ENCODE measurements at regions not wholly inside any gene's neighbourhood (a gene's known extent, or its start where the extent isn't known, plus 50 kb on each side); places are given as distances from the start of the nearest gene placed in this dataset.

DNA sequence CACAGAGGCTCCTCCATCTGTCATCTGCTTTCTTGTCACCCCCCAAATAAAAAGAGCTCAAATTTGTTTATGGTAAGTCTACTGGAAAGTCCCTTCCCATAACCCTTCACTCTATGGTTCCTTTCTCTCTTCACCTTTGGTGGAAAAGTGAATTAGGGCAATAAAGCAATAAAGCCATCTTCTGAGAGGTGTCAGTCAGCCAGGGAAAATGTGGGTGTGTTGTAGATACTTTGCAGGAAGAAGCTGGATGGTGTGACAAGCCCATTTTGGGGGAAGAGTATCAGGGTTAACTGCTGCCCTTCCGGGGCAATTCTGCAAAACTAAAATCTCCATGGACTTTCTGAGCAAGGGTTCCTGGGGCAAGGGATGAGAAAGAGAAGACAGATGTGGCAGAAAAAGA is 197.9 kb downstream of the SH3BP4 start:
- no peak for DNase-seq (ENCODE audit: low read depth, low spot score)
- H3K9me3 ChIP-seq (ENCODE audit: control insufficient read depth, insufficient read depth, low read length), result no peaks in the 10 kb centered on the region
- no CpG with 5 or more reads among the region's 1 CpG for WGBS (ENCODE audit: insufficient coverage, insufficient read length)
- H3K4me3 ChIP-seq (ENCODE audit: low read length), result no peak overlapping the region
- no peaks in the 10 kb centered on the region for H3K4me1 ChIP-seq (ENCODE audit: control insufficient read depth, insufficient read depth, low read length)
- no peaks in the 10 kb centered on the region for H3K27me3 ChIP-seq (ENCODE audit: control insufficient read depth, insufficient read depth, low read length)
- H3K27ac ChIP-seq (ENCODE audit: low read length), result no peak overlapping the region
- no peaks in the 10 kb centered on the region for H3K36me3 ChIP-seq (ENCODE audit: control insufficient read depth, insufficient read depth, low read length)

GRCh38 chr2:235151152-235151551 is 199.3 kb downstream of the SH3BP4 start:
- Histone ChIP-seq H3K27me3 (ENCODE audit: control insufficient read depth, insufficient read depth, low read length) (no peaks in the 10 kb centered on the region), H3K36me3 (ENCODE audit: control insufficient read depth, insufficient read depth, low read length) (no peaks in the 10 kb centered on the region), H3K4me1 (ENCODE audit: control insufficient read depth, insufficient read depth, low read length) (no peaks in the 10 kb centered on the region), H3K4me3 (ENCODE audit: low read length) (no peak overlapping the region), H3K9me3 (ENCODE audit: control insufficient read depth, insufficient read depth, low read length) (no peaks in the 10 kb centered on the region), H3K27ac (ENCODE audit: low read length) (no peak overlapping the region)
- DNase-seq (ENCODE audit: low read depth, low spot score), result no peak
- WGBS (ENCODE audit: insufficient coverage, insufficient read length), result no CpG with 5 or more reads among the region's 2 CpGs

GRCh38 chr2:235155163-235155562 is 203.3 kb downstream of the SH3BP4 start:
- Histone ChIP-seq H3K27me3 (ENCODE audit: control insufficient read depth, insufficient read depth, low read length) (no peaks in the 10 kb centered on the region), H3K36me3 (ENCODE audit: control insufficient read depth, insufficient read depth, low read length) (no peaks in the 10 kb centered on the region), H3K4me1 (ENCODE audit: control insufficient read depth, insufficient read depth, low read length) (peaks cover 1% of the 10 kb centered on the region; the same call in 1 of the 2 replicates), H3K9me3 (ENCODE audit: control insufficient read depth, insufficient read depth, low read length) (no peaks in the 10 kb centered on the region), H3K4me3 (ENCODE audit: low read length) (no peak overlapping the region), H3K27ac (ENCODE audit: low read length) (no peak overlapping the region)
- WGBS (ENCODE audit: insufficient coverage, insufficient read length), result no CpG with 5 or more reads among the region's 5 CpGs
- DNase-seq (ENCODE audit: low read depth, low spot score), result no peak

GRCh38 chr2:235156055-235156454 is 204.2 kb downstream of the SH3BP4 start:
- H3K4me3 ChIP-seq (ENCODE audit: low read length), result no peak overlapping the region
- whole genome bisulfite sequencing (ENCODE audit: insufficient coverage, insufficient read length), result no CpG with 5 or more reads among the region's 5 CpGs
- H3K27ac ChIP-seq (ENCODE audit: low read length), result no peak overlapping the region
- H3K27me3 ChIP-seq (ENCODE audit: control insufficient read depth, insufficient read depth, low read length), result no peaks in the 10 kb centered on the region
- no peaks in the 10 kb centered on the region for H3K36me3 ChIP-seq (ENCODE audit: control insufficient read depth, insufficient read depth, low read length)
- peaks cover 1% of the 10 kb centered on the region; the same call in 1 of the 2 replicates for H3K4me1 ChIP-seq (ENCODE audit: control insufficient read depth, insufficient read depth, low read length)
- H3K9me3 ChIP-seq (ENCODE audit: control insufficient read depth, insufficient read depth, low read length), result no peaks in the 10 kb centered on the region
- no peak for DNase-seq (ENCODE audit: low read depth, low spot score)

DNA sequence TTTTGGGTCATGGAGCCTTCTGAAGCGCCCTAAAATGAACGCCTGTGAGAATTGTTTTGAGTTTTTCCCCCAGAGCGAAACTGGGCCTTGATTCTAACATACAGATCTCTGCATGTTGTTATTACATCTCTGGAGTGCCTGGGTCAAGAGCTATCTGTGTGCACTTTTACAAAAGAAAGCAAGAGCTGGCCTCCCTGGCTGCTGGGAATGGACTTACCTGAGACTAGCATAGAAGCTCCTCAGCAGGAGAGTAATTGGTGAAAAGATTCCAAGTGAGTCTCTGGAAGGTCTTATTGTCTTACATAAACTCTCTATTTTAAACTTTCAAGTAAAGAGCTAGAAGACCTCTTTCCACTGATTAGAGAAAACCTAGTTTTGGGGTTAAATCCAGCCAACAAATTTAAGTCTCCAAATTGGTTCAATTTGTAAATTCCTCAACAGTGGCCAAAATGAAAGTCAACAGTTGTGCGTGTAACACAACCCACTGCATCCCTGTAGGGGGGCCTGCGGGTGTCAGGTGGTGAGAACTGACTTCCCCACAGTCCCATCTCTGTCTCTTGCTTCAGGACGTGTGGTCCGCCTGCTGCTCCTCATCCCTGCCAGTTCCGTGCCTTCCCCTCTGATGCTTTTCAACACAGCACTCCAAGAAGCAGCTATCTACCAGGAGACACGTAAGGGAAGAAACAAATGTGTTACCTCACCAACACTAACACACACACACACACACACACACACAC is 206.1 kb downstream of the SH3BP4 start:
- H3K27ac ChIP-seq (ENCODE audit: low read length), result no peak overlapping the region
- no peaks in the 10 kb centered on the region for H3K36me3 ChIP-seq (ENCODE audit: control insufficient read depth, insufficient read depth, low read length)
- H3K9me3 ChIP-seq (ENCODE audit: control insufficient read depth, insufficient read depth, low read length), result no peaks in the 10 kb centered on the region
- H3K4me1 ChIP-seq (ENCODE audit: control insufficient read depth, insufficient read depth, low read length), result peaks cover 1% of the 10 kb centered on the region; the same call in 1 of the 2 replicates
- no peaks in the 10 kb centered on the region for H3K27me3 ChIP-seq (ENCODE audit: control insufficient read depth, insufficient read depth, low read length)
- no peak overlapping the region for H3K4me3 ChIP-seq (ENCODE audit: low read length)
- no peak for DNase-seq (ENCODE audit: low read depth, low spot score)
- no CpG with 5 or more reads among the region's 9 CpGs for WGBS (ENCODE audit: insufficient coverage, insufficient read length)

DNA sequence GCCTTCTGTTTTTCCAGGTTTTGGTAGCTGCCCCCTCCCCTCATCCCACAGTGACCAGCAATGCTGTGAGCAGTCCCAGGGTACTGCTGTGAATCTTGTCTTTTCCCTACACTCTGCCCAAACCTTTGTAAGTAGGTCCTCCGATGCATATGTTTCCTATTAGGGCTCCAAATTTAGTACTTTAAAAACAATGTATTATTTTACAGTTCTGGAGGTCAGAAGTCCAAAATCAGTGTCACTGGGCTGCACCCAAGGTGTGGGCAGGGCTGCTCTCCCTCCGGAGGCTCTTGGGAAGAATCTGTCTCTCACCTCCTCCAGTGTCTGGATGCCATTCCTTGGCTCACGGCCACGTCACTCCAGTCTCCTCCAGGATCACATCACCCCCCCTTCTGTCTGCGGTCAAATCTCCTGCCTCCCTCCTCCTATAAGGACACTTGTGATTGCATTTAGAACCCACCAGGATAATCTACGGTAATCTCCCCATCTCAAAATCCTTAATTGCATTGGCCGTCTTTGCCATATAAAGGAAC is 208.5 kb downstream of the SH3BP4 start:
- H3K27me3 ChIP-seq (ENCODE audit: control insufficient read depth, insufficient read depth, low read length), result no peaks in the 10 kb centered on the region
- H3K36me3 ChIP-seq (ENCODE audit: control insufficient read depth, insufficient read depth, low read length), result no peaks in the 10 kb centered on the region
- no peak overlapping the region for H3K27ac ChIP-seq (ENCODE audit: low read length)
- no CpG with 5 or more reads among the region's 7 CpGs for WGBS (ENCODE audit: insufficient coverage, insufficient read length)
- H3K4me3 ChIP-seq (ENCODE audit: low read length), result no peak overlapping the region
- peaks cover 1% of the 10 kb centered on the region; the same call in 1 of the 2 replicates for H3K4me1 ChIP-seq (ENCODE audit: control insufficient read depth, insufficient read depth, low read length)
- no peak for DNase-seq (ENCODE audit: low read depth, low spot score)
- no peaks in the 10 kb centered on the region for H3K9me3 ChIP-seq (ENCODE audit: control insufficient read depth, insufficient read depth, low read length)

DNA sequence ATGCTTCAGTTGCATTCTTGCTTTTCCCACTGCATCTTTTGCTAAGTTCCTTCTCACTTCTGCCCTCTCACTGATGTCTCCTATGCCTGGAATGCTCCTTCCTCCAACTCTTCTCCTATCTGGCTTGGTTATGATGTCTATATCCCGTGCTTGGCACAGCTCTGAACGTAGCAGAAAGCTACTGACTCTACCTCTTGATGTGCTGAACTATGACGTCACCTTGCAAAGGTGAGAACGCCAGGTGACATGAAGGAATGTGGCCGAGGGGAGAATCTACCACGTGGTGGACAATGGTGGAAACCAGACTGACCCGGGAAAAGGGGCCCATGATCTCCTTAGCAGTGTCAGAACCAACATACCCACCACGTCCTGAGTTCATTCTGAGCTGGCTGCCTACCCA is 209.7 kb downstream of the SH3BP4 start:
- no peak overlapping the region for H3K4me3 ChIP-seq (ENCODE audit: low read length)
- no peaks in the 10 kb centered on the region for H3K27me3 ChIP-seq (ENCODE audit: control insufficient read depth, insufficient read depth, low read length)
- H3K27ac ChIP-seq (ENCODE audit: low read length), result no peak overlapping the region
- WGBS (ENCODE audit: insufficient coverage, insufficient read length), result no CpG with 5 or more reads among the region's 8 CpGs
- DNase-seq (ENCODE audit: low read depth, low spot score), result no peak
- H3K9me3 ChIP-seq (ENCODE audit: control insufficient read depth, insufficient read depth, low read length), result no peaks in the 10 kb centered on the region
- H3K4me1 ChIP-seq (ENCODE audit: control insufficient read depth, insufficient read depth, low read length), result peaks cover 1% of the 10 kb centered on the region; the same call in 1 of the 2 replicates
- no peaks in the 10 kb centered on the region for H3K36me3 ChIP-seq (ENCODE audit: control insufficient read depth, insufficient read depth, low read length)

GRCh38 chr2:235162082-235162836 is 210.4 kb downstream of the SH3BP4 start:
- Histone ChIP-seq H3K4me3 (ENCODE audit: low read length) (no peak overlapping the region), H3K27me3 (ENCODE audit: control insufficient read depth, insufficient read depth, low read length) (no peaks in the 10 kb centered on the region), H3K9me3 (ENCODE audit: control insufficient read depth, insufficient read depth, low read length) (no peaks in the 10 kb centered on the region), H3K27ac (ENCODE audit: low read length) (no peak overlapping the region), H3K36me3 (ENCODE audit: control insufficient read depth, insufficient read depth, low read length) (no peaks in the 10 kb centered on the region), H3K4me1 (ENCODE audit: control insufficient read depth, insufficient read depth, low read length) (peaks cover 1% of the 10 kb centered on the region; the same call in 1 of the 2 replicates)
- no peak for DNase-seq (ENCODE audit: low read depth, low spot score)
- WGBS (ENCODE audit: insufficient coverage, insufficient read length), result no CpG with 5 or more reads among the region's 9 CpGs

GRCh38 chr2:235162837-235163197 is 211.0 kb downstream of the SH3BP4 start:
- Histone ChIP-seq H3K4me3 (ENCODE audit: low read length) (no peak overlapping the region), H3K4me1 (ENCODE audit: control insufficient read depth, insufficient read depth, low read length) (no peaks in the 10 kb centered on the region; the same call in 1 of the 2 replicates), H3K36me3 (ENCODE audit: control insufficient read depth, insufficient read depth, low read length) (no peaks in the 10 kb centered on the region), H3K27me3 (ENCODE audit: control insufficient read depth, insufficient read depth, low read length) (no peaks in the 10 kb centered on the region), H3K9me3 (ENCODE audit: control insufficient read depth, insufficient read depth, low read length) (no peaks in the 10 kb centered on the region), H3K27ac (ENCODE audit: low read length) (no peak overlapping the region)
- no peak for DNase-seq (ENCODE audit: low read depth, low spot score)
- no CpG with 5 or more reads among the region's 5 CpGs for WGBS (ENCODE audit: insufficient coverage, insufficient read length)

- Histone ChIP-seq H3K36me3 (ENCODE audit: control insufficient read depth, insufficient read depth, low read length) (no peaks in the 10 kb centered on the region), H3K4me1 (ENCODE audit: control insufficient read depth, insufficient read depth, low read length) (no peaks in the 10 kb centered on the region), H3K27ac (ENCODE audit: low read length) (no peak overlapping the region), H3K27me3 (ENCODE audit: control insufficient read depth, insufficient read depth, low read length) (no peaks in the 10 kb centered on the region), H3K4me3 (ENCODE audit: low read length) (no peak overlapping the region), H3K9me3 (ENCODE audit: control insufficient read depth, insufficient read depth, low read length) (no peaks in the 10 kb centered on the region)
- WGBS (ENCODE audit: insufficient coverage, insufficient read length), result no CpG with 5 or more reads among the region's 9 CpGs
- no peak for DNase-seq (ENCODE audit: low read depth, low spot score)
Measured at GRCh38 chr2:235165136-235165535, 213.3 kb downstream of the SH3BP4 start.

Measured in iPS DF 6.9 (cell line).